ENCODE measurements at regions not wholly inside any gene's neighbourhood (a gene's known extent, or its start where the extent isn't known, plus 50 kb on each side); places are given as distances from the start of the nearest gene placed in this dataset.

DNA sequence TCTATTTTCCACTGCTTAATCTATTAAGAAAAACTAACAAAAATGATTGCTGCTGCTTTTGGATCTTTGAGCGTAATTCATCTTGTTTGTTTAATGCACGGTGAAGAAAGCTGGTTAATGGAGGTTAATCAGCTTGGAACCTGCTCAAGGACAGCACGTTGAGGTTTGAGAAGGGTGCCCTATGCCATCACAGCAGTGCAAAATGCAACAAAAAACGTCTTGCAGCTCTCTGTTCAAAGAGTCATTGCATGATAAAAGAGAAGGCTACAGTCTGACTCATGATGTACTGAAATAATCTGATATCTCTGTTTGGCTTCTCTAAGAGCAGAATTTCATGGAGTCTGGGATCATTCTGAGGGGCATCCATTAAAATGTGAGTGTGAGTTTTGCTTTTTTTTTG is 80.6 kb upstream of the PREP start:
- CTCF ChIA-PET (ENCODE audit: unreplicated experiment) = no interaction called here
- intact Hi-C loops (cut with micrococcal nuclease; ENCODE audit: unreplicated experiment) = loop anchor here (5.0 to 10.0 kb wide), 2 partner anchors 819 to 961 kb away; no protein-coding TSS in a partner anchor
- H2AFZ ChIP-seq (ENCODE audit: low read length) = no peak overlapping the region
- no TSS peak for BruUV-seq (replicated peaks)
- no peak overlapping the region for H3K4me2 ChIP-seq (ENCODE audit: low read length)
- TF ChIP-seq EZH2phosphoT487 (IDR thresholded peaks at IDR 0.05; ENCODE audit: borderline replicate concordance, low read depth, low read length) = no peak
- TF ChIP-seq, protein P1, sequence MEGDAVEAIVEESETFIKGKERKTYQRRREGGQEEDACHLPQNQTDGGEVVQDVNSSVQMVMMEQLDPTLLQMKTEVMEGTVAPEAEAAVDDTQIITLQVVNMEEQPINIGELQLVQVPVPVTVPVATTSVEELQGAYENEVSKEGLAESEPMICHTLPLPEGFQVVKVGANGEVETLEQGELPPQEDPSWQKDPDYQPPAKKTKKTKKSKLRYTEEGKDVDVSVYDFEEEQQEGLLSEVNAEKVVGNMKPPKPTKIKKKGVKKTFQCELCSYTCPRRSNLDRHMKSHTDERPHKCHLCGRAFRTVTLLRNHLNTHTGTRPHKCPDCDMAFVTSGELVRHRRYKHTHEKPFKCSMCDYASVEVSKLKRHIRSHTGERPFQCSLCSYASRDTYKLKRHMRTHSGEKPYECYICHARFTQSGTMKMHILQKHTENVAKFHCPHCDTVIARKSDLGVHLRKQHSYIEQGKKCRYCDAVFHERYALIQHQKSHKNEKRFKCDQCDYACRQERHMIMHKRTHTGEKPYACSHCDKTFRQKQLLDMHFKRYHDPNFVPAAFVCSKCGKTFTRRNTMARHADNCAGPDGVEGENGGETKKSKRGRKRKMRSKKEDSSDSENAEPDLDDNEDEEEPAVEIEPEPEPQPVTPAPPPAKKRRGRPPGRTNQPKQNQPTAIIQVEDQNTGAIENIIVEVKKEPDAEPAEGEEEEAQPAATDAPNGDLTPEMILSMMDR (conservative IDR thresholded peaks at IDR 0.05; ENCODE audit: low read length) = no peak
- peaks cover 5% of the 10 kb centered on the region for H3K4me1 ChIP-seq (ENCODE audit: insufficient read depth, low read length, poor library complexity, severe bottlenecking)
- no peaks in the 10 kb centered on the region for H3K9me3 ChIP-seq (ENCODE audit: low read length)
- no peaks in the 10 kb centered on the region for H3K79me2 ChIP-seq (ENCODE audit: insufficient read depth, low read depth, low read length)
- H3K27ac ChIP-seq (ENCODE audit: low read depth, low read length, poor library complexity, severe bottlenecking) = no peak overlapping the region
- POLR2A ChIA-PET = interaction anchor here (0.6 to 1.2 kb wide), 4 partner anchors 29 to 607 kb away, joined by 3 to 4 read pairs (median 3); no protein-coding TSS in a partner anchor
- H4K20me1 ChIP-seq (ENCODE audit: insufficient read depth, low read length) = no peaks in the 10 kb centered on the region
- no peaks in the 10 kb centered on the region for H3K9me2 ChIP-seq (ENCODE audit: insufficient read depth, low read length)
- H3K36me3 ChIP-seq (ENCODE audit: insufficient read depth, low read length) = no peaks in the 10 kb centered on the region
- no peak overlapping the region for H3K4me3 ChIP-seq (ENCODE audit: low read depth, low read length, poor library complexity, severe bottlenecking)
- no peak for DNase-seq (ENCODE audit: low spot score)

DNA sequence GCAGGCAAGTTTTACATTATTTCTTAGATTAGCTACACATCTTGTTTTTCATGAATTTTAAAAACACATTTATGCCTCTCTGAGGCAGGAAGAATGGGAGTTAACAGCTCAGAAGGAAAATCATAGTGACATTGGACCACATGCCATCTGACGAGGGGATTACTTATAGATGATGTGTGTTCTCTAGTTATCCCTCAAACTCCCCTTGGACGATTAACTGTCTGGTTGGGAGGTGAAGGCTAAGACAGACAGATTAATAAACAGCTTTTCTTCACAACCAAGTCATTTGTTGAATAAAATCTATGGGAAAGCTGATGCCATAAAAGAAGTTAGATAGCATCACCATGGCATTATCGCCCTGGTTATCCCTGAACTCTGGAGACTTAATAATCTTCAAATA is 80.0 kb upstream of the PREP start:
- intact Hi-C loops (cut with micrococcal nuclease; ENCODE audit: unreplicated experiment) = loop anchor here (5.0 to 10.0 kb wide), 2 partner anchors 819 to 962 kb away; no protein-coding TSS in a partner anchor
- Histone ChIP-seq H3K36me3 (ENCODE audit: insufficient read depth, low read length) (no peaks in the 10 kb centered on the region), H4K20me1 (ENCODE audit: insufficient read depth, low read length) (no peaks in the 10 kb centered on the region), H3K4me2 (ENCODE audit: low read length) (no peak overlapping the region), H3K79me2 (ENCODE audit: insufficient read depth, low read depth, low read length) (no peaks in the 10 kb centered on the region), H3K4me1 (ENCODE audit: insufficient read depth, low read length, poor library complexity, severe bottlenecking) (peaks cover 5% of the 10 kb centered on the region), H3K9me3 (ENCODE audit: low read length) (no peaks in the 10 kb centered on the region), H3K9me2 (ENCODE audit: insufficient read depth, low read length) (no peaks in the 10 kb centered on the region), H3K27ac (ENCODE audit: low read depth, low read length, poor library complexity, severe bottlenecking) (no peak overlapping the region), H2AFZ (ENCODE audit: low read length) (no peak overlapping the region), H3K4me3 (ENCODE audit: low read depth, low read length, poor library complexity, severe bottlenecking) (no peak overlapping the region)
- ChIA-PET POLR2A (interaction anchor here (0.7 to 1.2 kb wide), 4 partner anchors 29 to 607 kb away, joined by 3 read pairs; no protein-coding TSS in a partner anchor), CTCF (ENCODE audit: unreplicated experiment) (no interaction called here)
- BruUV-seq (replicated peaks) = no TSS peak
- no peak for TF ChIP-seq EZH2phosphoT487 (IDR thresholded peaks at IDR 0.05; ENCODE audit: borderline replicate concordance, low read depth, low read length)
- TF ChIP-seq, protein P1 (conservative IDR thresholded peaks at IDR 0.05; ENCODE audit: low read length) = no peak
- DNase-seq (ENCODE audit: low spot score) = no peak

DNA sequence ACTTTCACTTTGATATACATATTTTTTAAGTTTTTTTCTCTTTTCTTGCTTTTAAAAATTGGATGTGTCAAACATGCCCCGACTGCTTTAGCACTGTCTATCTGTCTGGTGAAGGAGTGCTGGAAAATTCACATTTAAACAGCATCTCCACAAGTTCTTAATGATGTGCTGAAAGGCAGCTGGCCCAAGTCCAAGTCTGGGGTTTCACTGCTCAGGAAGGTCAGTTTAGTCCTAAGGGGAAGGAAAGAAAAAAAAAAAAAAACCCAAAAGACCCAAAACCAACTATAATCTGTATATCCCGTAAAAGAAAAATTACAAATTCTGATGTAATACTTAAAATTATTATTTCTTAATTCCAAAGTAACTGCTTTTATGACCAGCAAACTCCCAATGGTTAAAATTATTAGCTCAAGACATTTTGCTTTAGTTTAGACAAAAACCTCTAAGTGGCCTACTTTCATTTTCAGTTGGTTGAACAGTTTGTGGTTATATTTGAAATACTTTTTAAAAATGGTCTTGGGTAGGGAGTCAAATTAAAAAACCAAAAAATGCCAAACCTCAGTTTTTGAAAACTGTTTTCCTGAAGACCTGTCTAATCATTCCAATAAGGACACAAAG is 79.5 kb upstream of the PREP start:
- no peaks in the 10 kb centered on the region for H3K79me2 ChIP-seq (ENCODE audit: insufficient read depth, low read depth, low read length)
- H4K20me1 ChIP-seq (ENCODE audit: insufficient read depth, low read length) = no peaks in the 10 kb centered on the region
- no TSS peak for BruUV-seq (replicated peaks)
- H3K4me2 ChIP-seq (ENCODE audit: low read length) = no peak overlapping the region
- H3K4me3 ChIP-seq (ENCODE audit: low read depth, low read length, poor library complexity, severe bottlenecking) = no peak overlapping the region
- H3K36me3 ChIP-seq (ENCODE audit: insufficient read depth, low read length) = no peaks in the 10 kb centered on the region
- intact Hi-C loops (cut with micrococcal nuclease; ENCODE audit: unreplicated experiment) = loop anchor here (5.0 to 10.0 kb wide), 2 partner anchors 820 to 962 kb away; no protein-coding TSS in a partner anchor
- ChIA-PET POLR2A (interaction anchor here (0.7 to 1.2 kb wide), 4 partner anchors 28 to 167 kb away, joined by 3 read pairs; no protein-coding TSS in a partner anchor), CTCF (ENCODE audit: unreplicated experiment) (no interaction called here)
- no peak overlapping the region for H2AFZ ChIP-seq (ENCODE audit: low read length)
- no peak overlapping the region for H3K27ac ChIP-seq (ENCODE audit: low read depth, low read length, poor library complexity, severe bottlenecking)
- H3K9me2 ChIP-seq (ENCODE audit: insufficient read depth, low read length) = no peaks in the 10 kb centered on the region
- DNase-seq (ENCODE audit: low spot score) = no peak
- no peak for TF ChIP-seq EZH2phosphoT487 (IDR thresholded peaks at IDR 0.05; ENCODE audit: borderline replicate concordance, low read depth, low read length)
- TF ChIP-seq, protein P1 (conservative IDR thresholded peaks at IDR 0.05; ENCODE audit: low read length) = no peak
- peaks cover 3% of the 10 kb centered on the region; the same call in 1 of the 2 replicates for H3K9me3 ChIP-seq (ENCODE audit: low read length)
- peaks cover 5% of the 10 kb centered on the region for H3K4me1 ChIP-seq (ENCODE audit: insufficient read depth, low read length, poor library complexity, severe bottlenecking)

Measured in OCI-LY7 (cell line).